IMR-90 (cell line): ENCODE measurements at regions not wholly inside any gene's neighbourhood (a gene's known extent, or its start where the extent isn't known, plus 50 kb on each side); places are given as distances from the start of the nearest gene placed in this dataset.

ENCODE experiments used
- ATAC-seq: fragments of 200-7000 bp; cut with Tn5 transposase; 2 replicates; pipeline ENCODE4 v1.9.1; 2020; ENCODE audit warnings: low read depth, mild to moderate bottlenecking, moderate library complexity
- BruUV-seq: library from RNA; stranded (reverse); fragments of 400-500 nt; replicated peaks from 2 replicates; lab custom pipeline; 2021; lab: Mats Ljungman, UMichigan
- CTCF ChIA-PET: fragments of 300-600 bp; formaldehyde crosslinking; extraction: SDS; loops from one replicate; lab custom pipeline; 2021; ENCODE audit warnings: antibody characterized with exemption; lab: Yijun Ruan, JAX
- POLR2A ChIA-PET: fragments of 300-600 bp; sonication (Branson Sonifier 250); formaldehyde crosslinking; loops from one replicate; lab custom pipeline; 2022; ENCODE audit warnings: antibody characterized with exemption; ENCODE audit not compliant: unreplicated experiment; lab: Charles Lee
- DNase-seq: peaks from one replicate; pipeline ENCODE4 v3.0.0; 2013
- H2AFZ ChIP-seq: replicated peaks from 2 replicates; pipeline ENCODE3; 2013; ENCODE audit warnings: low read length, mild to moderate bottlenecking; ENCODE audit not compliant: poor library complexity
- H2AK5ac ChIP-seq: 2 replicates; pipeline ENCODE4 v1.6.1; 2013; ENCODE audit warnings: low read depth, low read length, inconsistent platforms
- H2AK9ac ChIP-seq: replicated peaks from 2 replicates; pipeline ENCODE3; 2013; ENCODE audit warnings: mild to moderate bottlenecking, low read depth, low read length, moderate library complexity; ENCODE audit not compliant: poor library complexity
- H2BK120ac ChIP-seq: 2 replicates; pipeline ENCODE4 v1.6.1; 2013; ENCODE audit warnings: low read depth, low read length, inconsistent platforms
- H2BK15ac ChIP-seq: 3 replicates; pipeline ENCODE4 v1.6.1; 2013; ENCODE audit warnings: low read depth, low read length, inconsistent platforms
- H2BK20ac ChIP-seq: 2 replicates; pipeline ENCODE4 v1.6.1; 2013; ENCODE audit warnings: low read depth, mild to moderate bottlenecking, inconsistent platforms, low read length, moderate library complexity
- H2BK5ac ChIP-seq: 2 replicates; pipeline ENCODE4 v1.6.1; 2013; ENCODE audit warnings: mild to moderate bottlenecking, low read depth, low read length, inconsistent platforms; ENCODE audit not compliant: poor library complexity, severe bottlenecking
- H3K14ac ChIP-seq: replicated peaks from 2 replicates; pipeline ENCODE4 v1.6.1; 2013; ENCODE audit warnings: low read depth, low read length, inconsistent platforms
- H3K18ac ChIP-seq: 2 replicates; pipeline ENCODE4 v1.6.1; 2013; ENCODE audit warnings: low read depth, low read length, control low read depth
- H3K23ac ChIP-seq: 2 replicates; pipeline ENCODE4 v1.6.1; 2013; ENCODE audit warnings: low read depth, low read length, inconsistent platforms
- H3K27ac ChIP-seq: 2 replicates; pipeline ENCODE4 v1.5.1; 2013; ENCODE audit warnings: mild to moderate bottlenecking, control low read depth, low read length; ENCODE audit not compliant: insufficient read depth
- H3K27me3 ChIP-seq: 2 replicates; pipeline ENCODE4 v1.6.1; 2013; ENCODE audit warnings: low read length; ENCODE audit not compliant: control insufficient read depth, insufficient read depth
- H3K36me3 ChIP-seq: 2 replicates; pipeline ENCODE4 v1.6.1; 2013; ENCODE audit warnings: low read length, mixed read lengths; ENCODE audit not compliant: control insufficient read depth, insufficient read depth
- H3K4ac ChIP-seq: 2 replicates; pipeline ENCODE4 v1.6.1; 2013; ENCODE audit warnings: low read depth, low read length, inconsistent platforms
- H3K4me1 ChIP-seq: 2 replicates; pipeline ENCODE4 v1.6.1; 2013; ENCODE audit warnings: low read length, mixed read lengths; ENCODE audit not compliant: control insufficient read depth, insufficient read depth
- H3K4me2 ChIP-seq: 2 replicates; pipeline ENCODE4 v1.6.1; 2013; ENCODE audit warnings: low read depth, mild to moderate bottlenecking, control low read depth, low read length, moderate library complexity
- H3K4me3 ChIP-seq: 2 replicates; pipeline ENCODE4 v1.5.1; 2013; ENCODE audit warnings: low read depth, mild to moderate bottlenecking, control low read depth, low read length, moderate library complexity; ENCODE audit not compliant: insufficient read depth
- H3K56ac ChIP-seq: 2 replicates; pipeline ENCODE4 v1.6.1; 2013; ENCODE audit warnings: low read length, inconsistent platforms; ENCODE audit not compliant: insufficient read depth; ENCODE audit errors: extremely low read depth
- H3K79me1 ChIP-seq, 2 experiments: 2 replicates each; pipeline ENCODE4 v1.6.1; 2013; ENCODE audit warnings: low read length in 2 of 2, inconsistent platforms in 1 of 2, low read depth in 1 of 2
- H3K9ac ChIP-seq: 2 replicates; pipeline ENCODE4 v1.6.1; 2013; ENCODE audit warnings: low read depth, low read length, control low read depth
- H3K9me1 ChIP-seq: 2 replicates; pipeline ENCODE4 v1.6.1; 2013; ENCODE audit warnings: low read length, inconsistent platforms; ENCODE audit not compliant: insufficient read depth
- H3K9me3 ChIP-seq: 2 replicates; pipeline ENCODE4 v1.6.1; 2013; ENCODE audit warnings: low read length; ENCODE audit not compliant: control insufficient read depth, insufficient read depth
- H4K20me1 ChIP-seq: 2 replicates; pipeline ENCODE4 v1.6.1; 2013; ENCODE audit warnings: low read length, inconsistent platforms; ENCODE audit not compliant: insufficient read depth
- H4K5ac ChIP-seq: 2 replicates; pipeline ENCODE4 v1.6.1; 2013; ENCODE audit warnings: mild to moderate bottlenecking, low read depth, low read length, control low read depth
- H4K8ac ChIP-seq, 2 experiments: 2 replicates each; pipeline ENCODE4 v1.6.1; 2013; ENCODE audit warnings: low read depth in 2 of 2, low read length in 2 of 2, control low read depth in 1 of 2, inconsistent platforms in 1 of 2
- H4K91ac ChIP-seq: 2 replicates; pipeline ENCODE4 v1.6.1; 2013; ENCODE audit warnings: low read depth, low read length, inconsistent platforms; ENCODE audit not compliant: insufficient read depth
- BHLHE40 ChIP-seq: fragments of 150-350 bp; IDR thresholded peaks from 2 replicates; pipeline ENCODE4 v1.6.1; 2016; ENCODE audit warnings: mild to moderate bottlenecking, low read depth, low read length
- CEBPB ChIP-seq: IDR thresholded peaks from 2 replicates; pipeline ENCODE4 v1.6.1; 2012; ENCODE audit warnings: low read depth, low read length, improper control_type of control experiment
- FOS ChIP-seq: fragments of 150-350 bp; IDR thresholded peaks from 2 replicates; pipeline ENCODE4 v1.6.1; 2016; ENCODE audit warnings: low read depth, low read length
- MXI1 ChIP-seq: IDR thresholded peaks from 2 replicates; pipeline ENCODE4 v1.6.1; 2012; ENCODE audit warnings: low read depth, mild to moderate bottlenecking, low read length, moderate library complexity, borderline replicate concordance
- RCOR1 ChIP-seq: IDR thresholded peaks from 2 replicates; pipeline ENCODE4 v1.6.1; 2012; ENCODE audit warnings: mild to moderate bottlenecking, low read length, improper control_type of control experiment; ENCODE audit not compliant: insufficient replicate concordance
- SMC3 ChIP-seq: fragments of 150-350 bp; IDR thresholded peaks from 2 replicates; pipeline ENCODE4 v1.6.1; 2016; ENCODE audit warnings: low read depth, mild to moderate bottlenecking, antibody characterized with exemption, low read length, moderate library complexity
- WGBS, 2 experiments: methylation state at CpG; one replicate each; pipeline versions ENCODE4 v1.1.5 to v1.1.7; 2013; ENCODE audit warnings: missing lambda C conversion rate in 2 of 2; ENCODE audit not compliant: insufficient read length in 1 of 2; ENCODE audit errors: extremely low coverage in 2 of 2; 5-methylcytosine and 5-hydroxymethylcytosine counted together
- dilution Hi-C: fragments of 300-500 bp; cut with HindIII; formaldehyde crosslinking; loops from one replicate; pipeline ENCODE4 v1.14.3; 2018; ENCODE audit warnings: low sequenced_read_pairs; ENCODE audit not compliant: unreplicated experiment
- in situ Hi-C: fragments of 300-500 bp; cut with MboI; formaldehyde crosslinking; loops from 3 replicates; pipeline ENCODE4 v1.14.3; 2019; ENCODE audit warnings: low sequenced_read_pairs, inconsistent platforms, mixed read lengths
- intact Hi-C: fragments of 100-400 bp; cut with micrococcal nuclease; formaldehyde crosslinking; loops from 2 replicates; pipeline ENCODE4 v1.10.0; 2022
- TF ChIP-seq, protein P1 (sequence below): fragments of 150-350 bp; IDR thresholded peaks from 2 replicates; pipeline ENCODE4 v1.6.1; 2017; ENCODE audit warnings: mild to moderate bottlenecking, antibody characterized with exemption, low read length, low read depth
- TF ChIP-seq, protein P2 (sequence below): fragments of 150-350 bp; IDR thresholded peaks from 2 replicates; pipeline ENCODE4 v1.6.1; 2016; ENCODE audit warnings: low read depth, mild to moderate bottlenecking, low read length, moderate library complexity, borderline replicate concordance

DNA sequence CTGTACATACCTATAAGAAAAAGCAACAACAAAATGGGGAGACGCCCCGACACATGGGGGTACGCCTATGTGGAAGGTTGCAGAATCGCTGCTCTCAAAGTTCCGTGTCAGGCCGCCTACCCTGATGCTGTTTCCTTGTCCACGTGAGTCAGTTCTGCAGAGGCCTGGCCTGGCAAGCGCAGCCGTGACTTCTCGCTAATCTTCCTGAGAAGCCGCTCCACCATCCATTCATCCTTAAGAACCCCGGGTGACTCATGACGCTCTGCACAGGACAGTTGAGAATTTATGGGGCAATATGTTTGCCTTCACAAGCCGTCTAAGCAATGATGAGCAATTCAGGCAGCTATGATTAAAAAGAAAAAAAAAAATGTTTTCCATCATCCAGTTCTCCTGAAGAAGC lies 122.3 kb upstream of the TMPRSS2 start:
- BruUV-seq, result no TSS peak
- peak; percentile 95 for ATAC-seq
- ChIA-PET POLR2A (no interaction called here), CTCF (no interaction called here)
- no peak overlapping the region; the same call in 1 of the 2 replicates for H3K18ac ChIP-seq
- H3K27ac ChIP-seq, result no peak overlapping the region
- H3K9me1 ChIP-seq, result peaks cover 6% of the 10 kb centered on the region; the same call in 1 of the 2 replicates
- H2BK15ac ChIP-seq, result no peak overlapping the region
- dilution Hi-C loops (no loop called here), intact Hi-C loops (no loop called here), in situ Hi-C loops (no loop called here)
- no peak overlapping the region for H3K4me3 ChIP-seq
- peak; percentile 100 for DNase-seq
- H4K5ac ChIP-seq, result no peak overlapping the region
- no peaks in the 10 kb centered on the region for H3K79me1 ChIP-seq
- H4K20me1 ChIP-seq, result no peaks in the 10 kb centered on the region; the same call in 1 of the 2 replicates
- H3K14ac ChIP-seq, result no peak overlapping the region
- peaks cover 5% of the 10 kb centered on the region for H3K4me1 ChIP-seq
- H2BK120ac ChIP-seq, result no peak overlapping the region
- no CpG with 5 or more reads among the region's 14 CpGs for WGBS, 2 experiments
- H2BK5ac ChIP-seq, result peak overlapping the region; percentile 28
- no peaks in the 10 kb centered on the region for H3K36me3 ChIP-seq
- no peak overlapping the region for H2AK5ac ChIP-seq
- H2AK9ac ChIP-seq, result no peak overlapping the region
- H3K9ac ChIP-seq, result no peak overlapping the region
- H3K56ac ChIP-seq, result no peak overlapping the region
- H3K27me3 ChIP-seq, result peaks cover 8% of the 10 kb centered on the region
- H4K8ac ChIP-seq, result peak overlapping the region in 1 of 2 experiments; percentile 34; a peak in 2 of 4 replicates
- H3K9me3 ChIP-seq, result no peaks in the 10 kb centered on the region
- no peak overlapping the region for H3K23ac ChIP-seq
- no peak overlapping the region for H2BK20ac ChIP-seq
- TF ChIP-seq CEBPB, result peak; percentile 88
- TF ChIP-seq FOS, result peak; percentile 95
- 0 out of 2 replicates have a peak, but pooled peaks have one; percentile 5 for TF ChIP-seq SMC3
- TF ChIP-seq, protein P1, sequence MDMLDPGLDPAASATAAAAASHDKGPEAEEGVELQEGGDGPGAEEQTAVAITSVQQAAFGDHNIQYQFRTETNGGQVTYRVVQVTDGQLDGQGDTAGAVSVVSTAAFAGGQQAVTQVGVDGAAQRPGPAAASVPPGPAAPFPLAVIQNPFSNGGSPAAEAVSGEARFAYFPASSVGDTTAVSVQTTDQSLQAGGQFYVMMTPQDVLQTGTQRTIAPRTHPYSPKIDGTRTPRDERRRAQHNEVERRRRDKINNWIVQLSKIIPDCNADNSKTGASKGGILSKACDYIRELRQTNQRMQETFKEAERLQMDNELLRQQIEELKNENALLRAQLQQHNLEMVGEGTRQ, result peak; percentile 60; the same call in 1 of the 2 replicates
- TF ChIP-seq MXI1, result peak; percentile 58; the same call in 1 of the 2 replicates
- TF ChIP-seq, protein P2, sequence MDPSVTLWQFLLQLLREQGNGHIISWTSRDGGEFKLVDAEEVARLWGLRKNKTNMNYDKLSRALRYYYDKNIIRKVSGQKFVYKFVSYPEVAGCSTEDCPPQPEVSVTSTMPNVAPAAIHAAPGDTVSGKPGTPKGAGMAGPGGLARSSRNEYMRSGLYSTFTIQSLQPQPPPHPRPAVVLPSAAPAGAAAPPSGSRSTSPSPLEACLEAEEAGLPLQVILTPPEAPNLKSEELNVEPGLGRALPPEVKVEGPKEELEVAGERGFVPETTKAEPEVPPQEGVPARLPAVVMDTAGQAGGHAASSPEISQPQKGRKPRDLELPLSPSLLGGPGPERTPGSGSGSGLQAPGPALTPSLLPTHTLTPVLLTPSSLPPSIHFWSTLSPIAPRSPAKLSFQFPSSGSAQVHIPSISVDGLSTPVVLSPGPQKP, result no peak
- no peak for TF ChIP-seq RCOR1
- TF ChIP-seq BHLHE40, result peak; percentile 94
- peak overlapping the region; percentile 60 for H2AFZ ChIP-seq
- peak overlapping the region; percentile 55 for H3K4me2 ChIP-seq
- no peak overlapping the region for H4K91ac ChIP-seq
- H3K4ac ChIP-seq, result peak overlapping the region; percentile 31; the same call in 1 of the 2 replicates
